Hepatic stellate cell (primary cell): ENCODE measurements at regions not wholly inside any gene's neighbourhood (a gene's known extent, or its start where the extent isn't known, plus 50 kb on each side); places are given as distances from the start of the nearest gene placed in this dataset.

Experiments
- DNase-seq: peaks from one replicate; pipeline ENCODE4 v3.0.0; 2011; ENCODE audit warnings: low spot score

DNA sequence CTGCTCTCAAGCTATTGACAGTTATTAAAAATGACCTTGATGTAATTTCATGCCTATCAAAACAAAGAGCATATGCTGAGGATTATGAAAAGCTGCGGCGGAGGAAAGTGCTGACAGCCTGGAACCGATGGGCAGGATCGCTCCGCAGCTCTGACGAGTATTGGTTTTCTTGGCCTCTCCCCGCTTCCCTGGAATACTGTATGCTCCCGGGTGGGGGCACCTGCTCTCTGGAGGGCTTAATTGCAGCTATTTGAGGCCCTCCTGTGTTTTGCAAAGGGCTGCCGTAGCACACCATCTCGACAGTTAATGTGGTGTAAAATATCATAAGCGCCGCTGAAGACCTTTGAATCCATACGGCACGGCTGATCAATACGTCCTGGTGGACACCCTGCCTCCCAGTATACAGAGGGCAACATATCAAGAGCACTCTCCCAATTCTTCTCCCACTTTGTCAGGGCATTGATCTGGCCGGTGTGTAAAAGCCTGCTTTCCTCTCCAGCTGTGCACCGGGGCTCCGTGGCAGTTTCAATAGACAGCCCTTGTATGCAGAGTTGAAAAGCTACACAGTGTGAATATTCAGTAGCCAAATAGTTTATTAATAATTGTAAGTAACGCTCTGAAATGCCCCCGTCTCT is 662.4 kb downstream of the GALR1 start:
- DNase-seq: no peak

DNA sequence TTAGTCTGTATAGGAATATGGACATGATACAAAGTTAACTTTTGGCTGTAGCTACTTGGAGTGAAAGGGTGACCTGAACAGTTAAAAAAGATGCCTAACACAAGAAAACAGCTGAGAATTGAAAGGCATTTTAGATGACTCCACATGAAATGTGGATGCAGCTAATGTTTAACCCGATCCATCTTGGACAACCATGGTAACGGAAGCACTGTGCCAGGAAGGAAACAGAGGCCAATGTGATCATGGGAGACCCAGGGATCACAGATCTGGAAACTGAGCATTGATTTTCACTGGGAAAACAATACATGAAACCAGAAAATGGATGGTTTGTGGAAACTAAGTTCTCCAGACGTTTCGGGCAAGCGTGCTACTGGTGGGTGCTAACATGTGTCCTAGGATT is 669.1 kb downstream of the GALR1 start:
- DNase-seq: no peak

DNA sequence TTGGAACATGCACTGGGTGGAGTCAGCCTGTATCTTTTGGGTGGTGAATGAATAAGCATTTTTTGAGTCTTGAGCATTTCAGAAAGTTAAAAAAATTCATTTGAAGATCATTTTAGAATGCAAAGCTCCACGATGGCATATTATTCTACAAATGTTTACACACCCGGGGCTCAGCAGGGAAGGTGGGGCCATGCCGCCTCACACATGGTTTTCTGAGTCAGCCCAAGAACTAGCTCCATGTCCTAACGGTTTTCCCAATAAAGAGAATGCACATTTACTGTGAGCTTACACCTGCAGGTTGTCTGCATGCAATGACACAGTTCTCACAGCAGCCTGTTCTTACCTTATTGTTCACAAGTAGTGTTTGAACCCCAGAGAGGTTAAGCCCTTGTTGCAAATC is 670.3 kb downstream of the GALR1 start:
- no peak for DNase-seq

DNA sequence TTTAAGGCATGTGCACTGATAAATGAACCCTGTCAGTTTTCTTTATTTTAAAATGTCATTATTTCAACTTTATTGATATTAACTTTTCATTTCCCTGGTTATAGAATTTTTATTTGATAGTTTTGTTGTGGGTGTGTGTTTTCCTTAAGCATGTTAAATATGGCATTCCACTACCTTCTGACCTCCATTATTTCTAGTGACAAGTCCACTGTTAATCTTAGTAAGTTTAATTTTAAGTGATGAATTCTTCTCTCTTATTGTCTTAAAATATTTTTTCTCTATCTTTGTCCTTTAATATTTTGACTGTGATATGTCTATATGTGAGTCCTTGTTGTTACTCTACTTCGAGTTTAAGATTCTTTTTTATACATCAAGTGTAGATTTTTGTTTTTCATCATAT is 685.7 kb downstream of the GALR1 start:
- DNase-seq: no peak

DNA sequence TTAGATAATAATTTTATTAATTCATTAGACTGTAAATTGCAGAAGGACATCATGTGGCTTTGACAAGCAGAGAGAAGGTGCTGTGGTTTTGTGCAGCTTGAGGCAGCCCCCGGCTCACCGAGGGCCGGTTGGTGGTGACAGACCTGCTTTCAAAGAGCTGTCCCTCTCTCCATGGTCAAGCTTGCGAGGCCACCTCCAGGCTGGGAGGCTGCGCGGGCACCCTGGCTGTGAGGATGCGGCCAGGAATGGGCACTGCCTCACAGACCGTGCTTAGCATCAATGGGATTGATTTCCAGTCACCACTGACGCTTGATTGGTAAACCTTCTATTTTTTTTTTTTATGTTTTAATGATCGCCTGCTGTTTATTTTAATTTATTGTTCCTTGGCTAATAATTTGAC is 690.9 kb downstream of the GALR1 start:
- DNase-seq: no peak

DNA sequence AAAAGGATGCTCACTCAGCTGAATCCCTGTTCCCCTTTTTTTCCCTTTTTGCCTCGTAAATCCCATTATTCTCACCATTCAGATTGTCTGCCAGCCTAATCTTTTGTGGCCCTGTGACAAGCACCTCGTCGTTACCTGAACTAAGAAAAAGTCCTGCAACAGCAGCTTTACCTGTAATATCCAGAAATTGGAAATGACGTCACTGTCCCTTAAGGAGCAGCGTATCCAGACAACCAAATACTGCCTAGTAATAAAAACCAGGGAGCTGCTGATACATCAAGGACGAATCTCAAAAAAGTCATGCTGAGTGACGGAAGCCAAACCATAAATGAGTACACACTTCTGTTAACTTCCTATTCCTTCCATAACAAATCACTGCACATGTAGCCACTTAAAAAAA is 694.9 kb downstream of the GALR1 start:
- no peak for DNase-seq

DNA sequence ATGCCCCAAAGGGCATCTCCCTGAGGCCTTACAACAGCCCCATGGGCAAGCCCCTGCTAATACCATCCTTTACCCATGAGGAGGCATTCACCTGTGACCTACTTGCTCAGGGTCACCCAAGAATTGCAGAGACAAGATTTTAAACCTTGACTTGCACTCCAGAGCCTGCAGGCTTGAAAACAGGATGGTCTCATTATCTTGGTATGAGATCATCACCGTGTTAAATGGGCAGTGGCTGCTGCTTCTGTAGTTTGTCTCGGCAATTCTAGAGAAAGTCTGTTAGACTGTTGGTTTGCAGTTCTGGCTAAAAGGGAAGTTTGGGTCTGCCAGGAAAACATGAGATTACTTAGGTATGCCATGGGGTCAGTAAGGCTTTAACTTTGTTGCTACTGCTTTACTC is 698.9 kb downstream of the GALR1 start:
- DNase-seq: no peak

DNA sequence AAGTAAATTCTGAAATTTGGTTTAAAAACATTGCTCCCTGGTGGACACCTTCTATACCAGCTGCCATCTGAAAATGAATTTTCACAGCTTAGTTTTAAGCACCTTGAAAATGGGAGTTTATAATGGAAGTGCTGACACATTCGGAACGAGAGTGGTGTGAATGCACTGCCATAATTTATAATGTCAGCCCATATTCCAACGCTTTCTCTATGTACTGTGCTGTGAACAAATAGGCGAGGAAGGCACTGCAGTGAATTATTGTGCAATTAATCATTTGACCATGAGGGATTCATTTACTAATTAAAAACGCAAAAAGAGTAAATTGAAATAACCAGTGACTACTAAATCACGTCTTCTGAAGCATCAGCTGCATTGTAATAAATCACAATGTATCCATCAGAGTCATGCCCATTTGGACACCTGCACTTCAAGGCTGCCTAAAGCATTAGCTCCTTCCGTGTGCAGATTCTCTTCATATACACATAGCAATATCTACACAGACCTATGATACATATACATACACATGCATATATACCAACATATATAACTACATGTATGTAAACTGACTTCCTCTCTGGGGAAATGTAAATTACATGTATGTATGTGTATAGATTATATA is 699.8 kb downstream of the GALR1 start:
- no peak for DNase-seq

DNA sequence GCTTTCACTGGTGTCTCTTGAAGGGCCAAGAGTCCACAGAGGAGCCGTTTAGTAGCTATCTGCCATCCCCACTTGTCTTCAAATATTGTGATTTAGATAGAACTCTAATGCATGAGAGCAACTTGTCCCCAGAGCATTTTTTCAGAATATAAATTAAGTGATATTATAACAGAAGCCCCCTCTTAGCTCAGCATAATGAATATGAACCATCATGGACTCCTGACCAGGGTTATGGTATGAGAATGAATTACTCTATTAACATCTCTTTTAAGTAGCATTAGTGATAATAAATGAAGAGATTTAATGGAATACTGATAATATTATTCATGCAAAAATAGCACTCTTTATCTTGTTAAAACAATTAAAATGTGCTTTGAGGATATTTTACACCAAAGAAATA is 709.6 kb downstream of the GALR1 start:
- DNase-seq: no peak

DNA sequence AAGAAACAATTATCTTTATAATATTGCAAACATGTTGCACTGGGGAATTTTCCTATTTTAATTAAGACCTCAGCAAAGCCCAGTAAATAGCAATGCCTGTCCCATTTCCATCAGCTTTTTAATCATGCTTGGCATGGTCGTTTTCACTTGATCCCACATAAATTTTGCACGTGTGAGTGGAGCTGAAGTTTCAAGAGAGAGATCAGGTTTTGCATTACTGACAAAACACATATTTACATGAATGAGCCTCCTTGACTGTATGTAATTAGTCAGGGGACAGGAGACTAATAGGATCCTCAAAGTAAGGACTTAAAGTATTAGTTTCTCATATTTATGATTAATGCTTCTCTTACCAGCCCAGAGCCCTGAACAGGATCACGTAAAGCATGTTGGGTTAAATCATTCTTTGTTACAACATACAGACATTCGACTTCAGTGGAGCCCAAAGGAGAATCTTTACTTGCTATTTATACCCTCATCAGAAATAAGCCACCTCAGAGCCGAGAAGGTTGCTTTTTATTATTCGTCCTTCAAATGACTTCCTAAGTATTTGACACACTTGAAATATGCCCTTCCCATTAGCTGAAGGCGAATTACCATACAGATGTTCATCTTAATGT is 711.3 kb downstream of the GALR1 start:
- DNase-seq: no peak

DNA sequence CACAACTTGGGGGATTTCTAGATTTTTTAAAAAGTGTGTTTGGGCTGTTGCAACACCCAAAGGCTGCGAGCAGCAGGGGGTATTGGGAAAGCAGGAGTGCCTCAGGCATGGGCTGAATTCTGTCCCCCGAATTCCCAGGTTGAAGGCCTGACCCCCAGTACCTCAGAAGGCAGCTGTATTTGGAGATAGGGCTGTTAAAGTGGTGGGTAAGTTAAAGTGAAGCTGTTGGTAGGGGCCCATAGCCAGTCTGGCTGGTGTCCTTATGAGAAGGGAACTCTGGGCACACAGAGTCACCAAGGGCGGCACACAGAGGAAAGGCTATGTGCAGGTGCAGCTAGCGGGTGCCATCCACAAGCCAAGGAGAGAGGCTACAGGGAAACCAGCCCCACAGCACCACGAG is 717.4 kb downstream of the GALR1 start:
- DNase-seq: no peak

DNA sequence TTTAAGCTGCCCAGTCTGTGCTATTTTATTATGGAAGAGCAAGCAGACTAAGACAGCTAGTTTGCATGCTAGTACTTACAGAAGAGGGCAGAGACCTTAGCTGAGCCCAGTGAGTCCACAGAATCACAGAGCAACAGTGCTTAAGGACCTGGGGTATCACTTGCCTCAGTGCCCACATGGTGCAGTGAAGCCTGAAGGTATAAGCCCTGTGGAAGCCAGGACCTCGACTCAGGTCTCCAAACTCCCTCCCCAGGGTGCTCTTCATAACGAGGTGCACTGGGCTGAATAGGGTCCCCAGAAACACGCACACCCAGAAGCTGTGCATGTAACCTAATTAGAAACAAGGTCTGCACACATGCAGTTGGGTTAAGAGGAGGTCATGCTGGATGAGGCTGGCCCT is 718.1 kb downstream of the GALR1 start:
- DNase-seq: no peak

DNA sequence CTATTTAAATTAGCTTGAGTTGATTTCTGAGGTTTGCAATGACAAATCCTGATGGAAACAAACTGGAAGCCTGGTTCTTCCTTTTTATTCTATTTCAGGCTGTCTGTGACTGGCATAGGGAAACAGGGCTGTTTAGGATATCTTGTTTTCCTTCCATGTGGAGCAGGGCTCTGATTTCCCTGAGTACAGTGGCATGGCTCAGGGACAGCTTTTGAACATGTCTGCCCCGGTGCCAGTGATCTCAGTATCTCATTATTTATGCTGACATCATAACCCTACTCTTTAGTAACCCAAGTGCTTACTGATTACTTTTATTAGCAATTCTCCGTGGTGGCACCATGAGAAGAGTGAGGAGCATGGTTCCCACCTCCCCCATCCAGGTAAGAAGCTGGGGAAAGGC is 720.3 kb downstream of the GALR1 start:
- no peak for DNase-seq

DNA sequence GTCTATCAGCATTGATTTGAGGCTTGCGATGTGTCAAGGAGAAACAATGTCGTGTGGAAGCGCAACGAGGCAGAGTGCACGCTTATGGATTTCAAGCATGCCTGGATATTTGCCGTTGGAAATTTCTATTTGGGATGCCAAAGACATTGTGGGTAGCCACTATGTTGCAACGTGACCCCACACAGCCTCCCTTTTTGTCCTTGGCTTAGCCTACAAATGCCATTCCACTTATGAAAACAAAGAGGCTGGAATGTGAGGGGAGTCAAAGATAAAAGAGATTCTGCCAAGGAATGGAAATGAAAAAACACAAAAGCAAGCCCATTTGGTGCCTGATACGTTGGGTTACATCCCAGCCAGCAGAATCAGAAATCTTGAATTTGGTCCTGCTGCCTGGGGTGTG is 721.2 kb downstream of the GALR1 start:
- no peak for DNase-seq

DNA sequence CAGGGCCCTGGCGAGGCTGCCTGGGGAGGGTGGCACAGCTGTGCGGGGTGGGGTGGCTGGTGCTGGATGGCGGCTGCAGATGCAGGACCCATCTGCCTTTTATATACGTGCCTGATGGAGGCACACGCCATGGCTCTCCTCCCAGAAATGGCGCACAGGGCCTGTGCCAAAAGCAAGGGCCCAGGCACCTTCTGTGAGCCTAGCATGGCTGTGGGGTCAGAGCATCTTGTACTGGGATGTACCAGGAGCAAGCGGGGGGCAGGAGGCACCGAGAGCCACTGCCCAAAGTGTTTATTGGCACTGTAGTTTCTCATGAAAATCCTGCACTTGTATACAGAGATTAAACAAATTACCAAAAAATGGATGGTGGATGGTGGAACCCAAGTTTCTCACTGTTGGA is 724.1 kb downstream of the GALR1 start:
- DNase-seq: no peak

DNA sequence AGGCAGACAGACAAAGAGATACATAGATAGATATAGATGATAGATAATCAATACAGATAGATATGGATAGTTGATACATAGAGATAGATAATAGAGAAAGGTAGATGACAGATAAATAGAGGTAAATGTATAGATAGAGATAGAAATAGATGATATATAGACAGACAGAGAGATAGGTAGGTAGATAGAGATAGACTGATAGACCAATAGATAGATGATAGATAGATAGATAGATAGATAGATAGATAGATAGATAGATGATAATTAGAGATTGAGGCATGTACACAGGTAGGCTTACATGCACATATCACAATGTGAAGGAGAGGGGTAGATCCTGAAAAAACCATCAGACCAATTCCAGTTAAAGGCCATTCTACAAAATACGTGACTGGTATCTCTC is 724.7 kb downstream of the GALR1 start:
- DNase-seq: no peak

DNA sequence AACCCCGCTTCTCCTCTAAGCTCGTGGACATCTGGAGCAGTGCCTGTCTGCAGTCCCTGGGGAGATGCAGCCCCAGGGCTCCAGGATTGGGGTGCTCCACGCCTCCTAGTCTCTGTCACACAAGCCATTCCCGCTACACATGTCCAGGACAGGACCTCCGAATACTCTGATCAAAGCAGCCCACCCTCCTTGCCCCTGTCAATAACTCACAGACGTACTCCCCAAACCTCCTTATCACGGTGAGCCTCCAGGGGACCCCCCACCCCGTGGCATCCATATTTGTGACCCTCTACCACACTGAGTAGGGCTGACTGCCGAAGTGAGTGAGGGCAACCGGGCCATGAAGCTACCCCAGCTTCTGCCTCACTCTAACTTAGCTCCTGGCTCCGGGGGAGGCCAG is 727.7 kb downstream of the GALR1 start:
- DNase-seq: no peak

DNA sequence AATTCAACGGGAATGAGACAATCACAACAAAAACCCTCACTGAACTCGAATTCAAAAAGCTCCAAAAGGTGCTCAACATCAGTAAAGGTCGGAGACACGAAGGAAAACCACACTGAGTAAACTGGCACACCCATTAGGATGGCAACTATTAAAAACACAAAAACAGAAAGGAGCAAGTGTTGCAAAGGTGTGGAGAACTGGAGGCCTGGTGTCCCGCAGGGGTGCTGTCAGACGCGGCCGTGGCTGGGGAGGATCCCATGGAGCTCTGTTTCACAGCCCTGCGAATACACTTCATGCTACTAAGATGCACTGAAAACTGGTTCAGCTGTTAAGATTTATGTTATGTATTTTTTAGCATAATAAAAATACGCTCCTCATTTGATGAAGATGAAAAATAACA is 730.6 kb downstream of the GALR1 start:
- DNase-seq: no peak

DNA sequence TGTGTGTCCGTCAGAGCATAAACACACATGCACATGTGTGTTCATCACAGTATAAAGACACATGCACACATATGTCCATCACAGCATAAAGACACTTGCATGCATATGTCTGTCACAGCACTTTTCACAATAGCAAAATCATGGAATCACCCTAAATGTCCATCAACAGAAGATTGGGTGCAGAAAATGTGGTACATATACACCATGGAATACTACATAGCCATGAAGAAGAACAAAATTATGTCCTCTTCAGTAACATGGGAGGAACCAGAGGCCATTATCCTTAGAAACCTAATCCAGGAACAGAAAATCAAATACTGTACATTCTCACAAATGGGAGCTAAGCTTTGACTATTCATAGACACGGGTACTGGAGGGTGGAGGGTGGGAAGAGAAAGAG is 732.2 kb downstream of the GALR1 start:
- DNase-seq: no peak

DNA sequence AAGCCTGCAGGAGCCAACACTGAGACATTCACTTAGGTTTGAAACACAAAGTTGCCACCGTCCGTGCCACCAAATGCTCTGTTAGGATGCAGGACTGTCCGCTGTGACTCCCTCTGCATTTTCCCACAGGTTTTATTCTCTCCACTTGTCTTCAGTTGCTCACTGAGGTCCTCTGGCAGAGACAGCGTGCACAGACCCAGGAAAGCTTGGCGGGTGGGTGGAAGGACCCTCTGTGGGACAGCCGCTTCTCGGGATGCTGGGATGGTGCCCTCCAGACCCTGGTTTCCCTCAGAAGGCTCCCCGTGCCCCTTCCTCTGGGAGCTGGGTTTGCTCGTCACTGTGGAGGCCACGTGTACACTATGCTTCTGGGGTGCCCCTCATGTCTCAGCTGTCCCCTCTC is 733.6 kb downstream of the GALR1 start:
- DNase-seq: no peak

DNA sequence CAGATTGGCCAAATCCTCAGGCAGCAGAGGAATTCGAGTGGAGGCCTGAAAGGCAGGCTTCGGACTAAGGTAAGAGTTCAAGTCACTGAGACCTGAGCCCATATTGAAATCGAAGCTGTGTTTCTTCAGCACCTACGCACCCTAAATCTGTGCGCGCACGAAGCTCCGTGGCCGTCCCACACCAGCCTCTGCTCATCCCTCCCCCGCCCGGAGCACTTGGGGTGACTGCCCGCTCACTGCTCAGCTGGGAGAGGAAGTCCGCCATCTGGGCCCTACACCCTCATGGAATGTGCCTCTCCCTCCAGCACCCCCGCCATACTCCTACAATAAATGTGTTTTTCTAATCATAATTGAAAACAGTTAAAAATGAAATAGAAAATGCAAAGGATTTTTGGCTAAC is 734.5 kb downstream of the GALR1 start:
- no peak for DNase-seq

DNA sequence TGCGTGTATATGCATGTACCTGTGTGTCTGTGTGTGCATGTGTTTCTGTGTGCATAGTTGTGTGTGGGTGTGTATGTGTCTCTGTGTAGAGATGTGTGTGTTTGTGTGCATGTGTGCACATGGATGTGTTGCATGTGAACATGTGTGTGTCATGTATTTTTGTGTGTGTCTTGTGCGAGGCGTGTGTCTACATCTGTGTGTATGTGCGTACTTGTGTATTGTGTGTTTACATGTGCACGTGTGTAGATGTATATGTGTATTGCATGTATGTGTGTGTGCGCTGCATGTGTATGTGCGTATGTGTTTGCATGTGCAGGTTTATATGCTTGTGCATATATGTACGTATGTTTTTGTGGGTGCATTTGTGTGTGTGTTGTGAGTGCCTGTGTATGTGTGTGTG is 735.2 kb downstream of the GALR1 start:
- DNase-seq: no peak

DNA sequence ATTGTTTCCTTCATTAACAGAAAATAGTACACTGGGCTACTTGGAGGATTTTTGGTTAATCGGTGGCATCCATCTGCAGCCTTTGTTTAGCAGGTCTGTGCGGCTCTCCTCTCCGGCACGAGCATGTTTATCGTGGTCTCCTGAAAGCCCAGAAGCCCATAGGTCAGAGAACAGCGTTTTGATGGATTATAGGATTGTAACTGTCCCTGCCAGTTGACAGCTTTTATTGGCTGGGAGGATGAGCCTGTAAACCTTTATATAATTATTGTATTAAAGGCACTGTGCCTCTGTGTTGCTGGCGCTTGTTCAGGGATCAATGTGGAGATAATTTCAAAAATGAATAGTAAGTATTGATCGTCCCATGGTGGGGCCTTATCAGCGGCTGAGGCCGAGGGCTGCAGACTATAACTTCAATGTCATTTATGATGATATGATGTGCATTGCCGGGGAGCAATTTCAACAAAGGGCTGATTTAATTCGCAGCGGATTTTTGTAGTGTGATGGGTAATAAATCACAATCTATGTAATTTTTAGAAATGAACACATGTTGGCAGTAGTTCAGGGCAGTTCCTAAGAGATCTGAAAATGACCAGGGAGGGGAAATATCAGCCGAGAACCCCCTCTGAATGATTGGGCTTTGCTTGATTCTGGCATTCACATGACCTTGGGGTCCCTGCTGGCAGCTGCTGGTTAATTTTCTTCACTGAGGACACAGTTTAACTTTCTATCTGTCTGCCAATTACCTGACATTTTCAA is 736.1 kb downstream of the GALR1 start:
- no peak for DNase-seq
